ENCODE measurements at regions not wholly inside any gene's neighbourhood (a gene's known extent, or its start where the extent isn't known, plus 50 kb on each side); places are given as distances from the start of the nearest gene placed in this dataset.
"Not testable (repeated sequence)": the region's sequence is repeated elsewhere in the genome, so short reads cannot be mapped to it uniquely, and the experiment has no call there.

DNA sequence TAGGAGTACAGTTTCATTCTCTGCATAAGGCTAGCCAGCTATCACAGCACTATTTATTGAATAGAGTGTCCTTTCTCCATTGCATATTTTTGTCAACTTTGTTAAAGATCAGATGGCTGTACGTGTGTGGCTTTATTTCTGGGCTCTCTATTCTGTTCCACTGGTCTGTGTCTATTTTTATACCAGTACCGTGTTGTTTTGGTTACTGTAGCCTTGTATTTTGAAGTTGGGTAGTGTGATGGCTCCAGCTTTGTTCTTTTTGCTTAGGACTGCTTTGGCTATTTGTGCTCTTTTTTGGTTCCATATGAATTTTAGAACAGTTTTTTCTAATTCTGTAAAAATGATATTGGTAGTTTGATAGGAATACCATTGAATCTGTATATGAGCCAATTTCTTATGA, 182.1 kb upstream of the DIAPH2 start:
- no peak for DNase-seq (ENCODE audit: low read depth)

DNA sequence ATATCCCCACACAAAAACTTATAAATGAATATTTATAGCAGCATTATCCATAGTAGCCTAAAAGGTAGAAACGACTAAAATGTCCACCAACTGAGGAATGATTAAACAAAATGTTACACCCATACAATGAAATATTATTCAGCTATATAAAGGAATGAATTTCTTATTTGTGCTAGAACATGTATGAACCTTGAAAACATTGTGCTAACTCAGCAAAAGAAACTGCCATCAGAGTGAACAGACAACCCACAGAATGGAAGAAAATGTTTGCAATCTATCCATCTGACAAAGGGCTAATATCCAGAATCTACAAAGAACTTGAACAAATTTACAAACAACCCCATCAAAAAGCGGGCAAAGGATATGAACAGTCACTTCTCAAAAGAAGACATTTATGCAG, 155.3 kb upstream of the DIAPH2 start:
- DNase-seq (ENCODE audit: low read depth), result not testable (repeated sequence)

DNA sequence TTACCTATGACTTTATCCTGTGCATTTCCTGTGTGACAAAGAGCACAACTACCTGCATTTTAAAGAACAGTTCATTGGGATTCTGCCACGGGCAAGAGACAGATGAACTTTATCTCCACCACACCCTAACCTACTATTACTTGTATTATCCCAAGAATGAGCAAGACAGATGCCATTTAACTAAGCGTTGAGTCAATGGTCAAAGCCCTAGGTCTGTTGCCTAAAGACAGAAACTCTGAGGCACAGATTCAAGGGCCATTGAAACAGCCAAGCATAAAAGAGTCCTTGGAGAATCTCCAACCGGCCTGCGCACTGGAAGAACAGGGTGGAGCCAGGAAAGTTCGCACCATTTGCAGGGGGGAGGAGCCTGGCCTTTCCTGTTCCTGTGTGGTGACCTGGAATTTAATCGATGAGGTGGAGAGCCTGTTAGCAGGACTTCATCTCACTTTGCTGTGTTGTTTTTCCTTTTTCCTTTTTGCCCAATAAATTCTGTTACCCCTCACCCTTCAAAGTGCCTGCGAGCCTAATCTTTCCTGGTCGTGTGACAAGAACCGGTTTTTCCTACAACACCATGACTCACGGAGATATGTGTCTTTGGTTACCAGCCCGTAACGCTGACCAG, 146.4 kb upstream of the DIAPH2 start:
- DNase-seq (ENCODE audit: low read depth), result no peak

DNA sequence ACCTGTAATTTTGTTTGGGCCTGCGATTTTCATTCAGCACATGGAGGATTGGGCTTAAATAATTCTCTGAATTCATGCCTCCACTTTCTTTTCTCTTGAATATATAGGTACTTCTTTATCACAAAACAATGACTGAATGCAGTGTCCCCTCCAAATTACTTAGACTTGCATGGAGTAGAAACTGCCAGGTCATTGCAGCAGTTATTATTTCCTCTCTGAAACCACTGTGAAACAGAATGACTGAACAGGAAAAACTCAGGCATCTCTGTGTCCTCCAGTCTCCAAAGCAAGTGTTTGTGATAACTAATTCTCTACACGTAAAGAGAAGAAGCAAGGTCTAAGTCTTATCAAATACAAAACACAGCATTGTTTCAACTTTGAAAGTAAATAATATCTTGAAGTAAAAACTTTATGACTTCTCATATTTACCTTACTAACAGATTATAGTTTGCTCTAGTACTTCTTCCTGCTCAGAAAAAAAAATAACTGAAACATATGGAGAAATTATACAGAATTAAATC, 144.5 kb upstream of the DIAPH2 start:
- no peak for DNase-seq (ENCODE audit: low read depth)

DNA sequence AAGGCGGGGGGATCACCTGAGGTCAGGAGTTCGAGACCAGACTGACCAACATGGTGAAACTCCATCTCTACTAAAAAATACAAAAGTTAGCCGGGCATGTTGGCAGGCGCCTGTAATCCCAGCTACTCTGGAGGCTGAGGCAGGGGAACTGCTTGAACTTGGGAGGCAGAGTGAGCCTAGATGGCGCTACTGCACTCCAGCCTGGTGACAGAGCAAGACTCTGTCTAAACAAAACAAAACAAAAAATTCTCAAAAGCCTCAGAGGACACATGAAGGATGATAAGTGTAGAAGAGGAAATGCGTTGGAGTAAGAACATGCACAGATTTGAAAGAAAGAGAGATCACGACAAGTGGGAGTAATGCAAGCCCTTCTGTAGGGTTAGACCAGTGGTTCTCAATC, 138.4 kb upstream of the DIAPH2 start:
- DNase-seq (ENCODE audit: low read depth), result not testable (repeated sequence)

DNA sequence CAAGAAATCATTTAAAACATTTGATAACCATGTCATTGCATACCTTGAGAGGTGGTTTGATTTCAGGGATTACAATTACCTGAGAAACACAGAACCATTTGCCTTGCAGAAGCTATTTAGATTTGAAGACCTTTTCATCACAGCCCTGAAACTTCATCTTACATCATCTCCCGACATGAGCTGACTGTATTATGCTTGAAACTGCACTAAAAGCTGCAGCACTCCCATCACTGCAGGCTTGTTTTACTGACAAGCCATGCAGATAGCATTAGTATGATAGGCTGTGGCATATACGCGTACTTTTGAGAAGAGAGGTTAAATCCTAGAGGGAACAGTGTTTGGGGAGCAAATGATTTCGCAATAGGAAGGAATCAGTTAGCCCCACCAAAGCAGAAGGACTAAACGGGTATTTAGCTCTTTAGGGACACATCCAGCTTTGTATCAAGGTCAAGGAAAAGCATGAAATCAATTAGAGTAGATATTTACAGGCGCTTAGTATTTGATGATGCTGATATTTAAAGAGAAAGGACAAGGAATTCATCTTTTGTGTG, 133.2 kb upstream of the DIAPH2 start:
- DNase-seq (ENCODE audit: low read depth), result no peak

DNA sequence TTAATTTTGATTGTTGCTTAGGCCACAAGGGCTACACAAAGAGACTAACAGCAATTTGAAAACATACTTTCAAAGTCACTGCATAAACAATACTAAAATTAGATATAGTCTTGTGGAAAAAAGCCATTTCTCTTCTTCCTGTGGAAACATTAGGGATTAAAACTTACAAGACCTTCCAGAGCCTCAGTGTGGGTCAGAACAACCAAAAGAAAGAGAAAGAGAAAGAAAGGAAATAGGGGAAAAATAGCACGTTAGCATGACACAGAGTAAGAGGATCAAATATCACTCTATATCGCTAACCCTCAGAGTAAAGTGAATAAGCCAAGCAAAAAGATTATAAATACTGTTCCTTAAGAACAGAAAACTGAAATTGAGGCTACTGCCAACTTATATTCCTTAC, 127.8 kb upstream of the DIAPH2 start:
- DNase-seq (ENCODE audit: low read depth), result no peak

DNA sequence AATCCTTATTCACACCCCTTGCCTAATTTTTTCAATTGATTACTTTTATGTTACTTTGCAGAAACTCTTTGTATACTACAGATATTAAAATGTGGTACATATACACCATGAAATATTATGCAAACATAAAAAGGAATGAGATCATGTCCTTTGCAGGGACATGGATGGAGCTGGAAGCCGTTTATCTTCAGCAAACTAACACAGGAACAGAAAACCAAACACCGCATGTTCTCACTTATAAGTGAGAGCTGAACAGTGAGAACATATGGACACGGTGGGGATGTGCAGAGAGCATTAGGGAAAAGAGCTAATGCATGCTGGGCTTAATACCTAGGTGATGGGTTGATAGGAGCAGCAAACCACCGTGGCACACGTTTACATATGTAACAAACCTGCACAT, 123.5 kb upstream of the DIAPH2 start:
- DNase-seq (ENCODE audit: low read depth), result not testable (repeated sequence)

DNA sequence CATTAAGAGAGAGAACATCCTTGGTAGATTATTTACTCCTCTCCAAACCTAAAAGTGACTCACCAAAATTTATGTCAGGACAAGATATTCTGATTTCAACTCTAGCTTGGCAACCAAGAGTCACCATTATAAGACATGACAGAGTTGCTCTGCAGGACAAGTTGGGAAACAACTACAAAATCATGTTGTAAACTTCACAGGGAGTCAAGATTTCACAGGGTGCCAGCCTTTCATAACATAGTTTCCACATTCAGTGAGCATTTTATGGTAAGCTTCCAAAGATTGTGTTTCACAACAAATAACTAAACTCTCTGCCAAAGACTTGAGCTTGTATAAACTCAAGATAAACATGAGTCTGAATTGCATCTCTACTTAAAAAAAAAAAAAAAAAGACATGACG, 121.0 kb upstream of the DIAPH2 start:
- no peak for DNase-seq (ENCODE audit: low read depth)

DNA sequence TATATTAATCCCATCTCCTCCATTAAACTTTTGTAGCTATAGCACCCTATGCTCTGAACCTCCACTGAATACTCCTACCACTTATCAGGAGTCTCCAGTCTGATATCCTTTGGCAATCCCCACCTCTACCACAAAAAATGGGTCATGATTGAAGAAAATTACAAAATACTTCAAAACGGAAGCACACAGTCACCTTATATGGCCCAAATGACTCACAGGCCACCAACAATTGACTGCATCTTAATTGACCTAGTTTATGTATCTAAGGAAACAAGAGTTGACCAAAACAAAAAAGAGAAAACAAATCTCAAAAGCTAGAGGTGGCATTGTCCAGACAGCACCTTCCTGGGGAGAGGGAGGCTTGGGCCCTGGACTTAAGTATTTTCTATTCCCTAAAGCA, 120.0 kb upstream of the DIAPH2 start:
- no peak for DNase-seq (ENCODE audit: low read depth)

DNA sequence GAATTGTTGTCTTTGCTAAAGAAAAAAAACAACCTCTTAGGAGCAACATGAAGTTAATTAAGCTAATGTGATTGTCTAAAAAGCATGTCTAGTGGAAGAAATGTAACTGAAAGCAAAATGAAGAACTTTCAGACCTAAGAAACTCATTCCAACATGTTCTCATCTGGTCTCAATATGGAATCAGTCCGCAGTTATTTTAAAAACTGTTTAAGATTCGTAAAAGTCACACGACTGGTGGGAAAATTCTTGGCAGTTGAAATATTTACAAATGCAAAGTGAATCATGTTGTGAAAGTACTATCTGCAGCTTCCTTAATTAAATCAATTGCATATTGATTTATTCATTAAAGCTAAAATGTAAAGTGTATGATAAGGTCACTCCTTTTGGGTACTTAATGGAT, 117.8 kb upstream of the DIAPH2 start:
- DNase-seq (ENCODE audit: low read depth), result no peak

DNA sequence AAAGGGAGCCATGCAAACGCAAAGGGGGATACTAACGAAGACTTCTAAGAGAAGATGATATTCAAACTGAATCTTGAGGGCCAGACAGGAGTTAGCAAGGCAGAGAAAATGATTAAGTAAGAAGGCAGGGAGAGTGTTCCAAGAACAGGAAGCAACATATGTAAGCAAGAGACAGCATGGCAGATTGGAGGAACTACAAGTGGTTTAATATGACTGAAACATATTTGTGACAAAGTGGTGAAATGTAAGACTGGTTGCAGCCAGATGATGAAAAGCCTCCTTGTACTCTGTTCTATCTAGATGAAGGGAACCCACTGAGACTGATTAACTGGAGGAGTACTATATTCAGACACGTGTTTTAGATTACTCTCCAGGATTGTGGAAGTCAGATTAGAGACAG, 116.6 kb upstream of the DIAPH2 start:
- no peak for DNase-seq (ENCODE audit: low read depth)

DNA sequence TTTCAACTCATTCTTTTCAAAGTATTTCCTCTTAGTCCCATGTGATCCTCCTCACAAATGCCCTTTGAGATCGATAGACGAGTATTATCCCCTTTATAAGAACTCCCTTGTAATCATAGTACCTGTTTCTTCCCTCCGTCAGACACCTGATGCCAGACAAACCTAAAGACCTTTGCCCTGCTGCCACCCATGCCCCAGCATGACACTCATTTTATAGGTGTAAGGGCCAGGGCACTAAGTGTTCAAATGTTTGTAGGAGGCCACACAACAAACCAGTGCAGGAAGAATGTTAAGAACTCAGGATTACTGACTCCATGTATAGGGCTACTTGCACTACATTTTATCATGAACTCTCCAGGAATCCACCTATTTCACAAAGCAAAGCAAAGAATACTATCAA, 115.6 kb upstream of the DIAPH2 start:
- no peak for DNase-seq (ENCODE audit: low read depth)

DNA sequence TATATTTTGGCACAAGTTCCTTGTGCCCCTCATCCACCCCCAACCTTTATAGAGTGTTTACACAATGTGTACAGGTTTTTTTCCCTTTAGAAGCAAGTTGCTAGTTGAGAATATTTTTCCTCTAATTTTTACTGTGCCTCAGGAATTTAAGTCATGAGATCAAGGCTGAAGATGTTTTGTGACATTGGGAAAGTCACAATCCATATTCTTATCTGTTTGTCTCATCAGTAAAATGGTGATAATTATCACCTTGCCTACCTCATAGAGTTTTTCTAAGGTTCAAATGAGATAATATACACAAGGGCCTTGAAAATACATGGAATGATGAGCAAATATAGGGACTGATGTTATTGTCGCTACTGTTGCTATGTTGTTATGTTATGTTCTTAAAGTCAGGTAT, 109.6 kb upstream of the DIAPH2 start:
- DNase-seq (ENCODE audit: low read depth), result no peak

DNA sequence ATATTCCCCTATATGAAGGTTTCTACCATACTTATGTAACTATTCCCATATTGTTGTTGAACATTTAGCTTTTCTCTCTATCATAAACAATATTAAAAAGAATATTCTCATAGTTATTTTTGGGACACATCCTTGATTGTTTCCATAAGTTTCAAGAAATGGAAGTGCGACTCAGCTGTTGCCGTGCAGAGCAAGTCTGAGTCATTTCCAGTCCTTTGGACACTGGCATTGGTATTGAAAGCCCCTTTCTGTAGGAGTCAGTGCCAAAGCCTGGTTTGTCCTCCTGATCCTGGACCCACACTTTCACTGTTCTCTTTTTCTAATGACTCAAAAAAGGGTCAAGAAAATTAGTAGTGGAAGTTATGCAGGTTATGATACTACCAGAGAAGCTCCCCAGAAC, 108.3 kb upstream of the DIAPH2 start:
- peak; percentile 10 for DNase-seq (ENCODE audit: low read depth)

DNA sequence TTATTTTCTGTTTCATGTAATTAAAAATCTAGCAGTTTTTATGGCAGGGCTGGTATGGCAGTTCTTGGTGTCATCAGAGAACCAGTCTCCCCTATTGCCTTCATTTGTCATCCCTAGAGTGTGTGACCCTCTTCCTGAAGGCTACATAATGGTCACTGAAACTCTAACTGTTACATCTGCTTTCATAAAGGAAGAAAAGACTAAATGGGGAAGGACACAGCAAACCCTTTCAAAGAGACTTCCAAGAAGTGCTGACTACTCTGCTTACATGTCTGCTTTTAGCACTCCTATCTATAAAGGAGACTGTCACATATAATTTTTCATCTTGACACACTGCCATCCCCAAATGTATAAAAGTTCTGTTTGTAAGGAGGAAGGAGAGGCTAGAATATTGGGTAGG, 105.9 kb upstream of the DIAPH2 start:
- no peak for DNase-seq (ENCODE audit: low read depth)

DNA sequence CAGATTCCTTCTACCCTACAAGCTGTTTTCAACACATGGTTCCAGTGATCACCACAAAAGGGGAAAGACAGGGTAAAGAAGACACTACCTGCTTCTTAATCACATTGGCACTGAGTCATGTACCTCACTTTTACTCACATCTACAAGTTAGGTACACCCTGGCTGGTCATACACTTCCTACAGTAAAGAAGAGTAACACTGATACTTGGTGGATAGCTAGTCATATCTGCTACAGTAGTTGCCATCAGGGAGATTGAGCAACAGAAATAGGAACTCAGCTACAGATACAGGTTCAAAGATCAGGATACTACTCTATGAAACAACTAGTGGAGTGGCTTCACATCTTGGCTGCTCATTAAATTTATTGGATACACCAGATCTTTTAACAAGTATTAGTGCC, 105.4 kb upstream of the DIAPH2 start:
- no peak for DNase-seq (ENCODE audit: low read depth)

DNA sequence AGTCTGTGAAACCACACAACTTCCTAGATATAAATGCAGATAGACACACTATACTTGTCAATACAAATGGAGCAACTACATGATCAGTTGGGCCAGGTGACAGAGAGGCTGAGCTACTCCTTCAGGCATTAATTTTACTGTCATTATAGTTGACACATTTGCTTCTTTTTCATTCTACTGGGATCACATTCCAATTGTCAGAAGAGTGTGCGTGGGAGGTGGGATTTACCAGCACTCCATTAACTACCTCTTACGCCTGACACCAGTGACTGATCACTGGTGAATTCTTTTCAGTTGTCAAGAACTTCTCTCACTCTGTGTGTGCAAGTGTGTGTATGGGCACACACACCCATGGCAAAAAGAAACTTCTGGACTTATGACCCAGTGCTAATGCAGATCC, 94.2 kb upstream of the DIAPH2 start:
- no peak for DNase-seq (ENCODE audit: low read depth)

DNA sequence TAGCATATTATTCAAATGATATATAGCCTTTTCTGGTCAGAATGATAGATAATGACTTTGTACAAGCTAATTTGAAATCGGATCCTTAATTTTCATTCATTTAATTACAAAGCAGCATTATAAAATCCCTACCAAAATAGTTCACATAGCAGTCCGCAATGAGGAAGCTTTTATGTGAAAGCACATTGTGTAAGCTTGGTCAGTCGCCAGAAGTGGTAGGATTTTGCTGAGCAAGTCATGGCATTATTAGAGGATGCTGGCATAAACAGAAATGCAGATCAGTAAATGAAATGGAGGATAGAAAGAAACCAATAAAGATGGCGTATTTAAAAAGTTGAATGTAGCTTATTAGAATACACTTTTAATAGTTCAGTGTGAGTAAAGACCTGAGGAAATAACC, 93.2 kb upstream of the DIAPH2 start:
- DNase-seq (ENCODE audit: low read depth), result no peak

DNA sequence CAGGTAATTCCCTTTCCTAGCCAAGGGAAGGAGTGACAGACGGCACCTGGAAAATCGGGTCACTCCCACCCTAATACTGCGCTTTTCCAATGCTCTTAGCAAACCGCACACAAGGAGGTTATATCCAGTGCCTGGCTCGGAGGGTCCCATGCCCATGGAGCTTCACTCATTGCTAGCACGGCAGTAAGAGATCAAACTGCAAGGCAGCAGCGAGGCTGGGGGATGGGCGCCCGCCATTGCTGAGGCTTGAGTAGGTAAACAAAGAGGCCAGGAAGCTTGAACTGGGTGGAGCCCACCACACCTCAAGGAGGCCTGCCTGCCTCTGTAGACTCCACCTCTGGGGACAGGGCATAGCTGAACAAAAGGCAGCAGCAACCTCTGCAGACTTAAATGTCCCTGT, 86.8 kb upstream of the DIAPH2 start:
- not testable (repeated sequence) for DNase-seq (ENCODE audit: low read depth)

DNA sequence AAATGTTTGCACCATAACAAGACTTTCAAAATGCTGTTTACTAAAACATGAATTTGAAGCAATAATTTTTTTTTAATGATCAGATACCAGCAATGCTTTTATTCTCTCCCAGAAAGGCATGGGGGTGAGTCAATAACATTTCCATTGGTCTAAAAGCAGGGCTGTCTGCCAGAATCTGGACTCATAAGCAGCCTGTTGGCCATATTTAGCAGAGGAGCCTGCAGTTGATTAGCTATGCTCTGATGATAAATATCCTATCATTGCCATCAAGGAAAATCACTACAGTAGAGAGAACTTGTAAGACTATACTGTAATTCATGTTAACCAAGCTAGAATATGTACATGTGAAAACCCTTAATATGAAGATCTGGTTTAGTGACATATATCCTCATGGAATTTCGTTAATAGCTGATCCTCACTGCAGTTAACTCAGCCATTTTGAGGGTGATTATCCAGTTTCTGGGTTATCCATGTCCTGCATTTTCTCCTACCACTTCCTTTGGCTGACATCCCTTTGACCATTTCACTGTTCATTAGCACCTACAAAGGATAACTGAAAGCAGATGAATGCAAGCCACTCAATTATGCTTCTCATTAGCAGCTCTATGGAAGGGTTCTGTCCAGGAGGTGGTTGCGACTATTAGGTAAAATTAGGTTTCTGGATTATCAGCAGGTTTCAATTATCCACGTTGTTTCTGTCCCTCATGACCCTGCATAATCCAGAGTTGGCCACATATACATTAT, 72.9 kb upstream of the DIAPH2 start:
- DNase-seq (ENCODE audit: low read depth), result no peak

DNA sequence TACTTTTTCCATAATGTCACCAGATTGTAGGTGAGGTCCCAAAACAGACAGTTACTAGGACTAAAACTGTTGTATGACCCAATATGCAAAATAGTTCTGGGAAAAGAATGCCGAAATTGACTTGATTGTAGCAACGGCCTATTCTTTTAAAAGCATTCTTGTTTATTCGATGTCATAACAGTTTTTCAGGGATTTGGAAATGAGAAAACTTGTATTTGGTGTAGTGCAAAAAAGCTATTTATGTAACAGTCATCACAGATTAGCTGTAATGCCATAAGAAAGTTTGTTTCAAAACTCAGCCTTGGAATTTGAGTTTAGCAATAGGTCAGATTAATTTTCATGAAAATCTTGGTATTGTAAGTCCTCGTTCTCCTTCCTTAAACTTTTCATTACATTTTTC, 69.2 kb upstream of the DIAPH2 start:
- DNase-seq (ENCODE audit: low read depth), result no peak

DNA sequence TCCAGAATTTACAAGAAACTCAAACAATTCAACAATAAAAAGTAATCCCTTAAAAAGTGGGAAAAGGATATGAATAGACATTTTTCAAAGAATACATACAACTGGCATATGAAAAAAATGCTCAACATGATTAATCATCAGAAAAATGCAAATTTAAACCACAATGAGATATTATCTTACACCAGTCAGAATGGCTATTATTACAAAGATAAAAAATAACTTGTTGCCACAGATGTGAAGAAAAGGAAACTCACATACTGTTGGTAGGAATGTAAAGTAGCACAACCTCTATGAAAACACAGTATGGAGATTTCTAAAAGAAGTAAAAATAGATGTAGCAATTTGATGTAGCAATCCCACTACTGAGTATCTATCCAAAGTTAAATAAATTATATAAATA, 65.1 kb upstream of the DIAPH2 start:
- no peak for DNase-seq (ENCODE audit: low read depth)

All from HT1080 (cell line).